SK-N-SH (cell line): ENCODE measurements at regions not wholly inside any gene's neighbourhood (a gene's known extent, or its start where the extent isn't known, plus 50 kb on each side); places are given as distances from the start of the nearest gene placed in this dataset.

Experiments
- EP300 ChIP-seq, 2 experiments: IDR thresholded peaks; 2 replicates each; pipeline versions ENCODE4 v1.4.0 to v1.6.1; 2012; ENCODE audit warnings: borderline replicate concordance in 1 of 2, low read depth in 1 of 2, low read length in 1 of 2
- EZH2phosphoT487 ChIP-seq: fragments of 200-600 bp; sonication (generic); IDR thresholded peaks from 2 replicates; pipeline ENCODE4 v1.6.1; 2017; ENCODE audit warnings: low read depth, mixed run types, mild to moderate bottlenecking, antibody characterized with exemption, moderate library complexity, borderline replicate concordance
- GATA2 ChIP-seq: sonication (generic); formaldehyde crosslinking; IDR thresholded peaks from 2 replicates; pipeline ENCODE4 v1.5.0; 2020; ENCODE audit warnings: mild to moderate bottlenecking, missing genetic modification reagents
- TF ChIP-seq, protein P1 (sequence below): fragments of 200-600 bp; sonication (generic); IDR thresholded peaks from 2 replicates; pipeline ENCODE4 v1.6.1; 2017; ENCODE audit warnings: antibody characterized with exemption, mild to moderate bottlenecking, moderate library complexity

DNA sequence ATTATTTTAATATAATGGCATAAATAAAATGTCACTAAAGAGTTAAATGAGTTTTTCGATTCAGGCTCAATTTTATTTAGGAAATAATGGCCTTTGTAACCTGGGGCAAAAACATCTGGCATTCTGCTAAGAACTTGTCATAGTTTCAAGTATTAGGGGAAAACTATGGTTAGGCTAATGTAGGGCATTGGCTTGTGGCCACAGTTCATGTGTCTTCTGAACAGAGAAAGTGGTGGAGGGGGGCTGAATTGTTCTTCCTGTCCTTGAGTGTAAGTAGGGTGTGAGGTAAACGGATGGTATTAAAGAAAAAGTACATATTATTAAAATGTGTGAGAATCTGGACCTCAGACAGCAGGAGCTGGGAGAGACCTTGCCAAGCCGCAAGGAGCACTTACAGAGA lies 69.1 kb upstream of the KLF14 start:
- TF ChIP-seq, protein P1, sequence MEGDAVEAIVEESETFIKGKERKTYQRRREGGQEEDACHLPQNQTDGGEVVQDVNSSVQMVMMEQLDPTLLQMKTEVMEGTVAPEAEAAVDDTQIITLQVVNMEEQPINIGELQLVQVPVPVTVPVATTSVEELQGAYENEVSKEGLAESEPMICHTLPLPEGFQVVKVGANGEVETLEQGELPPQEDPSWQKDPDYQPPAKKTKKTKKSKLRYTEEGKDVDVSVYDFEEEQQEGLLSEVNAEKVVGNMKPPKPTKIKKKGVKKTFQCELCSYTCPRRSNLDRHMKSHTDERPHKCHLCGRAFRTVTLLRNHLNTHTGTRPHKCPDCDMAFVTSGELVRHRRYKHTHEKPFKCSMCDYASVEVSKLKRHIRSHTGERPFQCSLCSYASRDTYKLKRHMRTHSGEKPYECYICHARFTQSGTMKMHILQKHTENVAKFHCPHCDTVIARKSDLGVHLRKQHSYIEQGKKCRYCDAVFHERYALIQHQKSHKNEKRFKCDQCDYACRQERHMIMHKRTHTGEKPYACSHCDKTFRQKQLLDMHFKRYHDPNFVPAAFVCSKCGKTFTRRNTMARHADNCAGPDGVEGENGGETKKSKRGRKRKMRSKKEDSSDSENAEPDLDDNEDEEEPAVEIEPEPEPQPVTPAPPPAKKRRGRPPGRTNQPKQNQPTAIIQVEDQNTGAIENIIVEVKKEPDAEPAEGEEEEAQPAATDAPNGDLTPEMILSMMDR: no peak
- no peak for TF ChIP-seq EP300 (IDR thresholded peaks at IDR 0.05; ENCODE audit: borderline replicate concordance in 1 of 2, low read depth in 1 of 2, low read length in 1 of 2)
- no peak for TF ChIP-seq EZH2phosphoT487
- TF ChIP-seq GATA2 (CRISPR knock-in tag): no peak
